Activated CD8-positive, alpha-beta memory T cell treated with anti-CD3 and anti-CD28 coated beads, Interleukin-2, amount 50 U/mL, for 24 hours (primary cell): ENCODE measurements at regions not wholly inside any gene's neighbourhood (a gene's known extent, or its start where the extent isn't known, plus 50 kb on each side); places are given as distances from the start of the nearest gene placed in this dataset.

ENCODE experiments used
- DNase-seq: peaks from one replicate; pipeline ENCODE4 v3.0.0-alpha.2; 2020; ENCODE audit errors: extremely low read depth

GRCh38 chr17:77572065-77572601 lies 386.4 kb upstream of the TNRC6C start:
- no peak for DNase-seq

DNA sequence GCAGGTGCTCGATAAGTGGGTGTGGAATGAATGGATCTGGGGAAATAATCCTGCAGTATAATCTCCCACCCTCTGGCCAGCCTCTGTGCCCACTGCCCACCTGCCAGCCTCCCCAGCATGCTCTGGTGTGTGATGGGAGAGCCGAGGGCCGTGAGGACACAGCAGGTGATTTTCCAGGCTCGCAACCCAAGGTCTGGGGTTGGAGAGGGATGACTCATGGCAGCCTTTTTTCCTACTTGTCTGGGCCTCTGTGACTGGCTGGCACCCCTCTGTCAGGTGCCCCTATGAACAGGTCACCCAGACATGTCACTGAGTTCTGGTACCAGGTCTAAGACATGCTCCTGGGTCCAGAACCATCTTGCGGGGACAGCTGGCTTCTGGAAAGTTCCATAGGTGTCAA lies 385.7 kb upstream of the TNRC6C start:
- no peak for DNase-seq

- no peak for DNase-seq
These were observed 381.0 kb upstream of the TNRC6C start for GRCh38 chr17:77577491-77577890.

- no peak for DNase-seq
These were observed 379.4 kb upstream of the TNRC6C start for GRCh38 chr17:77579131-77579530.

DNA sequence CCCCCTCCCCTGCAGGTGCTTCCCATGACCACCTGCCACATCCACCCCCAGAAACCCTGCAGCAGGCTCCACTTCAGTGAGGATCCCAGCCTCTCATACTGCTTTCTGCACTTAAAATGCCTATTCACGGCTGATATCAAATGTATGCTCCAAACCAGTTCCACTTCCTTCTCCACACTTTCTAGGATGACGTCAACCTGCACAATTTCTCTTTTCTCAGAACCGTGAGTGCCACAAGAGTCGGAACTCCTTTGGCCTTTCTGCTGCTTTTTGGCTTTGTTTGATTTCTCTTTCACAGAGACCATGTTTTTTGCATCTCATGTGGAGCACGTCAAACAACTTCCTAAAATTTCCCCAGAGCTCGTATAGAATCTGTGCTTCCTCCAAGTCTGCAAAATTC lies 378.8 kb upstream of the TNRC6C start:
- no peak for DNase-seq

DNA sequence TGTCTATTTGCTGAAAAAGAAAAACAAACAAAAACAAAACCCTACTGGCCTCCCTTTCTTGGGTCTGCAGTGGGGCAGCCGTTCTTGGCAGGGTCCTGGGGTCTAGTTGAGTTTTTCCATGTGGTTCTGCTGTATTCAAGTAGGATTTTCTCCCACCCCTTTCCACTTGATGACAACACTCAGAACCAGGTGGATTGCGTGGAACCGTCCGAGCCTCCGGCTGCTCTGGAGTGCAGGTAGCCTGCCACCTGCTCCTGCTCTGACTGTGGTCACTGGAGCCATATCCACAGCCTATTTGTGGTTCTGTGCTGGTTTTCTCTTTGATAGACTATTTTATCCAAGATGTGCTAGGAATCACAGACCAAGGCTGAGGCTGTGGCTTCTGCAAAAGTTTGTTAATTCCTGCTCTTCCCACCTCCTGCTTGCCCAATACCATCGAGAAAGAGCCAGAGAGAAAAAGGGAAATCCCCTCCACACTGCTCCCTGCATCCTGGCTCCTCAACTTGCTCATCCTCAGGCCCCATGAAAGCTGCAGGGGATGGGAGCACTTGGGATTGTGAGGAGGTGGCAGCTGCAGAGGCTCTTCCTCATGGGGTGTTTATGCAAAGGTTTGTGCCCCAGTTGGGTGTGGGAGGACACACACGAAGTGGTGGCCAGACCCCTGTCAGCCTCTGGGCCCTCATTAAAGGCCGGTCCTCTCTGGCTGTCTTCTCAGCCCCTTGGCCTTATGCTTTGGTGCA lies 377.8 kb upstream of the TNRC6C start:
- DNase-seq = no peak

DNA sequence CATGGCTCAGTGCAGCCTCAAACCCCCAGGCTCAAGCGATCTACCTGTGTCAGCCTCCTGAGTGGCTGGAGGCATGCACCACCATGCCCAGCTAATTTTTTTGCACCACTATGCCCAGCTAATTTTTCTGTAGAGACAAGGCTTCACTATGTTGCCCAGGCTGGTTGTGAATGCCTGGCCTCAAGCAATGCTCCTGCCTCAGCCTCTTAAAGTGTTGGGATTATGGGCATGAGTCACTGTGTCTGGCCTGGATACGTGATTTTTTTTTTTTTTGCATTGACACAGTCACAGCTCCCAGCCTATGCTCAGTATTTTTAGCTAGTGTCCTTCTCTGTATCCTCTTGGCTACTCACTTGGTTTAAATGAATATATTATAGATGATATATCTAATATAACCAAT lies 377.0 kb upstream of the TNRC6C start:
- DNase-seq = no peak

DNA sequence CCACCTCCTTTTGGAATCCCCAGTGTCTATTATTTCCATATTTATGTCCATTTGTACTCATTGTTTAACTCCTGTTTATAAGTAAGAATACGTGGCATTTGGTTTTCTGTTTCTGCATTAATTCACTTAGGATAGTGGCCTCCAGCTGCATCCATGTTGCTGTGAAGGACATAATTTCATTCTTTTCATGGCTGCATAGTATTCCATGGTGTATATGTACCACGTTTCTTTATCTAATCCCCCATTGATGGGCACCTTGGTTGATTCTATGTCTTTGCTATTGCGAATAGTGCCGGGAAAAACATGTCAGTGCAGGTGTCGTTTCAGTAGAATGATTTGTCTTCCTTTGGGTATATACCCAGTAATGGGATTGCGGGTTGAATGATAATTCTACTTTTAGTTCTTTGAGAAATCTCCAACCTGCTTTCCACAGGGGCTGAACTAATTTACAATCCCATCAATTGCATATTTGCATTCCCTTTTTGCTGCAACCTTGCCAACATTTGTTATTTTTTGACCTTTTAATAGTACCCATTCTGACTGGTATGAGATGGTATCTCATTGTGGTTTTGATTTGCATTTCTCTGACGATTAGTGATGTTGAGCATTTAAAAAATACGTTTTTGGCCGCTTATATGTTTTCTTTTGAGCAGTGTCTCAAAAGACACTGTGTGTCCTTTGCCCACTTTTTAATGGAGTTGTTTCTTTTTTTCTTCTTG lies 373.2 kb upstream of the TNRC6C start:
- DNase-seq = no peak

DNA sequence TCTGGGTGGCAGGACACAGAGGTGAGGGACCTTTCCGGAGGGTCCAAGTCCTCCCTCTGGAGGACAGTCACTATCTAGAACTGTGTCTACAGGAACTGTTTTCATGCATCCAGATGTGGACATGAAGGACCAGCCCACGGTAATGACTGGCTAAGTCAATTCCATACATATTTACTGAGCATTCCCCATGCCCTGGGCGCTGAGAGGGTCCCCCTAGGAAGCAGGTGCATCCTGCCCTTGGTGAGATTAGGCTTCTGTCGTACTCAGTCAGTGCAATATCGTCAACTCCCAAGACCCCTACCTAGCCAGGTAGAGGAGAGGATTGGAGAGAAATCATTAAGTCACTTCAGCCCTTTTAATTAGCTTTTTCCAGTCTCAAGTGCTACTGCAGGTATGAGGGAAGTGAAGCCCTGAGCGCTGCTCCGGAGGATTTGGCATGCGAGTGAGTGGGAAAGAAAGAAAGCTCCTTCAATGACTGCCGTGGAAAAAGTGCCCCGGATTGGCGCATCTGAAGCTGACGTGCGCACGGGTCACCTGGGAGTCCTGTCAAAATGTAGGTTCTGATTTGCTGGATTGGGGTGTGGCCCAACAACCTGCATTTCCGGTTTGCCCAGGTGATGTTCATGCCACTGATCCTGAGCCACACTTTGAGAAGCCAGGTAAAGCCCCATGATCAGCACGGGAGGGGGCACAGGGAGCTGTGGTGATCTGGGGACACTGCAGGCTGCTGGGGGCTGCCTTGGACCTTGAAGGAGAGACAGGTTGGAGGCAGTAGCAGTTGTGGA lies 367.4 kb upstream of the TNRC6C start:
- DNase-seq = no peak

DNA sequence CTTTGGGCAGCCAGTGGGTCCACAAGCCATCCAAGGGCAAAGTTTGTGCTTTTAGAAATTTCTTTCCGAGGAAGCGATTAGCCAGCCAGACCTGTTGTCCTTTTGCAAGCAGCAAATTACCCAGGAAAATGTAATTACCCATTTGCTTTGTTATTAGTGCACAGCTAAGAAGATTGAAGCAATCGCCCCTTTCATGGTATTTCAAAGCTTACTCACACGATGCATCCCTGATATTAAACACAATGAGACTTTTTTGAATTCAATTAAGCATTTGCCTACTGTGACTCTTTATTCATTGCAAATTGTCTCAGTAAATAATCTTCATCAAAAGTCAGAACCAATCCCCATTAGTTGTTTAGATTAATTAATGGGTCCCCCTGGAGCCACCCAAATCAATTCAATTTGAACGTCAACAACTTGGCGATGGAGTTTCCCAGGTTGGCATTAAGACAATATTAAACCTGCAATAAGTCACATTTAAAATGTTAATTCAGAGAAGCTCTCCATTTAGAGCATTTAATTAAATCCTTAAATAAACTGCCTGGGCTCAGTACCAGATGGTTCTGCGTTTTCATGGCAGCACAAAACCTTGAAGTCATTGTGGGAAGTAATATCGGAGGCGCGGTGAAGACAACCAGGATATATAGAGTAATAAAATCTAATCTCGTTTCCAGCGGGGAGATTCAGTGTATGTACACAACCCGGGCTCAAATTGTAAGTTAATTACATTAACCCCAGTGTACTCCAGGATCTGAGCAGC lies 366.2 kb upstream of the TNRC6C start:
- DNase-seq = no peak

DNA sequence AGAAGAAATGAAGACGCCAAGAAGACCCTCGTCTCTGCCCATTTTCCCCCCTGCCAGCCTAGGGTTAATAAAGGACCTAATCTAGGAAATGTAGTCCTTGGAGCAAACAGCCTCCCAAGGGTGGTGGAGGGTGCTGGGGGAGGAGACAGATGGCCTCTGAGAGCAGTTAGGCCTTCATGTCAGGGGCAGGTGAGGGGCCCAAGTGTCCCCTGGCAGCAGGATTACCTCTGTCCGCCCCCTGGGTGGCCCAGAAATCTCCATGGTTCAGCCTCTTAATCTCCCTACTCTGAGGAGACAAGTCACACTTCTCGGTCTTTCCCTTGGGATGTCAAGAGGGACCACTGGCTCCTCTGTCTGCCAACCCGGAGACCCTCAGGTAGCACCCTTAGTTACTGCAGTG lies 365.4 kb upstream of the TNRC6C start:
- no peak for DNase-seq

GRCh38 chr17:77594416-77595209 lies 363.9 kb upstream of the TNRC6C start:
- DNase-seq = no peak

- DNase-seq = no peak
These were observed 361.7 kb upstream of the TNRC6C start for GRCh38 chr17:77596491-77597417.

DNA sequence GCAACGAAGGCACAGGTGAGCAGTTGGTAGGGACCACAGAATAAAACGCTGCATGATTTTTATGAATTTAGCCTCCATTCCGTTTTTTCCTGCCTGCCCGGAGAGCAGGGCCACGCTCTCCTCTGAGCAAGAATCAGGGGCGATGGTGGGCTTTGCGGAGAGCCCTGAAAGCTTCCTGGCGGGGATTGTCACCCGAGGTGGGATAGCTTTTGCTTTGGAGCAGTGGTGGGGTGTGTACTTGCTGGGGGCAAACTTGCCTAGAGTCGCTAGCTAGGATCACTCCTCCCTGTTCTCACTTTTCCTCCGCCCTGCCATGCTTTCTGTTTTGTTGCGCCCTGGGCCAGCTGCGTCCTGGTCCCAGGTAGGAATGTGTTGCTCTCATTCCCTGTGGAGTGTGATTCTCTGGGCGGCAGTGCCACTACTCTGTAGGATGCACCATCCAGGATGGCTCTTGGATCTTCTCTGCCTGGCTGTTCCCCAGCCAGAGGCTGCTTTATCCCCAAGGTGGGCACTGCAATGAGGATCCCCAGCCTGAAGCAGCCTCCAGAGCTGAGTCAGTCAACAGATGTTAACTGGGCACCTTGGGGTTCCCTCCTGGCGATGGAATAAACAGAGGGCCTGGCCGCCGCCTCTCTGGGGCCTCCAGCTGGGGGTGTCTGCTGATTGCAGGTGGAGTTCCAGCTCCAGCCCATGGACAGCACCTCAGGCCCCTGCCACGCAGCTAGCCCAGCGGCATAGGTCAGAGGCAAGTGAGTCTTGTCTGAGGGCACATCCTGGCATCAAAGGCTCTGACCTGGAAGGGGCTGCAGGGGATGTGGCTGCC lies 360.9 kb upstream of the TNRC6C start:
- DNase-seq = no peak

DNA sequence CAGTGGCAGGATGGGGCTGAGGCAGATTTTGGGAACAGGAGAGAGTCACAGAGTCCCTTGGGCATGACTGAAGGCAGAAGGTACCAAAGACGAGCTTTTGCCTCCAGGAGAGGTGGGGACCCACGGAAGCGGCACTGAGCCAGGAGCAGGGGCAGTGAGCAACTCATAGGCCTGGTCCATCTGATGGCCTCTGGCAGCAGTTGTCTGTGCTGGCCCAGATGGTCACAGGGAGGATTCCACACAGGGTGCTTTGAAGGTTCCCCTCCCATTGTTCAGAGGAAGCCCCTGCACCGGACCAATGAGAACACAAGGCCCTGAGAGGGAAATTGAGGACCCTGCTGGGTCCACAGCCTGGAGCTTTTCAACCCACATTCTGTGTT lies 360.3 kb upstream of the TNRC6C start:
- DNase-seq = no peak

GRCh38 chr17:77599699-77600098 lies 358.8 kb upstream of the TNRC6C start:
- DNase-seq = no peak

DNA sequence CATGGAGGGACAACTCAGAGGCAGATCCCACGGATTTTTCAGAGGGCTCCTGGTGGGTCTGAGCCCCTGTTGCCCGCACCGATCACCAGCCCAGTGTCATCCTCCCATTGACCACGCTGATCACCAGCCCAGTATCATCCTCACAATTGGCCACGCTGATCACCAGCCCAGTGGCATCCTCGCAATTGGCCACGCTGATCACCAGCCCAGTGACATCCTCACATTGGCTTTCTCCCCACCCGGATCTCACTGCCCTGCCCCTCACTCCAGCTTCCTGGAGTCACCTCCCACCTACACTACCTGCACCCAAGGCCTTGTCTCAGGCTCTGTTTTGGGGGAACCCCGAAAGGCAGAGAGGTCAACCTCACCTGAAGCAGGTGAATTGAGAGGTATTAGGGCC lies 358.2 kb upstream of the TNRC6C start:
- DNase-seq = no peak

GRCh38 chr17:77601054-77601979 lies 357.2 kb upstream of the TNRC6C start:
- no peak for DNase-seq
